ENCODE measurements at regions not wholly inside any gene's neighbourhood (a gene's known extent, or its start where the extent isn't known, plus 50 kb on each side); places are given as distances from the start of the nearest gene placed in this dataset.
A peak's percentile ranks its signal among the peaks of the same experiment; 100 is the strongest.

GRCh38 chr2:241978670-241979069, 109.1 kb downstream of the RTP5 start:
- Histone ChIP-seq H3K4me1 (ENCODE audit: insufficient read depth, low read length) (no peaks in the 10 kb centered on the region), H3K9me3 (ENCODE audit: control insufficient read depth, low read depth, low read length) (no peaks in the 10 kb centered on the region), H4K5ac (ENCODE audit: insufficient read length, low read depth, low read length) (no peak overlapping the region), H2BK12ac (ENCODE audit: insufficient read length, low read depth, low read length) (no peak overlapping the region), H3K27me3 (ENCODE audit: insufficient read depth, low read length) (no peaks in the 10 kb centered on the region), H3K23ac (ENCODE audit: insufficient read length, low read depth, low read length) (no peak overlapping the region), H3K18ac (ENCODE audit: insufficient read length, low read depth, low read length) (no peak overlapping the region), H2BK15ac (ENCODE audit: low read depth, low read length) (no peak overlapping the region), H2AFZ (ENCODE audit: low read length) (no peak overlapping the region), H2BK20ac (ENCODE audit: low read depth, low read length, poor library complexity, severe bottlenecking) (no peak overlapping the region), H3T11ph (ENCODE audit: low read length) (no peak overlapping the region), H2BK5ac (ENCODE audit: insufficient read length, low read length) (no peak overlapping the region), H2BK120ac (ENCODE audit: low read depth, low read length, poor library complexity, severe bottlenecking) (no peak overlapping the region), H4K20me1 (ENCODE audit: control insufficient read depth, insufficient read depth, insufficient read length) (no peaks in the 10 kb centered on the region), H4K8ac (replicated peaks; ENCODE audit: insufficient read length, low read depth, low read length) (no peak overlapping the region), H3K4ac (ENCODE audit: low read depth, low read length) (no peak overlapping the region), H3K4me2 (ENCODE audit: insufficient read depth, insufficient read length, low read length) (no peak overlapping the region), H3K23me2 (ENCODE audit: insufficient read length, low read depth, low read length, poor library complexity, severe bottlenecking) (no peaks in the 10 kb centered on the region), H2AK5ac (ENCODE audit: insufficient read length, low read length) (no peak overlapping the region), H4K91ac (ENCODE audit: insufficient read length, low read depth, low read length) (no peak overlapping the region), H3K9ac (ENCODE audit: extremely low read depth, insufficient read length, low read length) (no peak overlapping the region), H3K79me1 (ENCODE audit: insufficient read depth, low read depth, low read length, poor library complexity, severe bottlenecking) (no peaks in the 10 kb centered on the region), H3K56ac (ENCODE audit: insufficient read length, low read depth, low read length) (no peak overlapping the region), H3K14ac (ENCODE audit: insufficient read depth, low read length) (no peak overlapping the region), H3K27ac (ENCODE audit: insufficient read length, low read depth, low read length) (no peak overlapping the region), H3K79me2 (ENCODE audit: insufficient read depth, low read length) (no peaks in the 10 kb centered on the region)
- Mint-ChIP-seq H3K36me3 (ENCODE audit: insufficient read depth in 1 of 3, low read depth in 3 of 3) (peaks cover 0 to 4% (median 3%) of the 10 kb centered on the region in 3 experiments; a peak in 4 of 7 replicates), H3K4me3 (no peak overlapping the region), H3K27me3 (ENCODE audit: low read depth) (peaks cover 2% of the 10 kb centered on the region), H3K4me1 (no peaks in the 10 kb centered on the region), H3K27ac (no peak overlapping the region), H3K9me3 (no peaks in the 10 kb centered on the region)
- no peak for TF ChIP-seq CTCF (conservative IDR thresholded peaks at IDR 0.05)
- no CpG with 5 or more reads among the region's 1 CpG for WGBS (ENCODE audit: extremely low coverage, insufficient read length, low lambda C conversion rate)
- DNase-seq: peak; percentile 7
